ENCODE measurements at regions not wholly inside any gene's neighbourhood (a gene's known extent, or its start where the extent isn't known, plus 50 kb on each side); places are given as distances from the start of the nearest gene placed in this dataset.

- intact Hi-C loops (cut with DNase I), result no loop called here
- no peak for ATAC-seq
- peak in 2 of 4 donors; percentile 6 to 43 for DNase-seq
- Histone ChIP-seq H3K27ac (no peak overlapping the region), H3K36me3 (no peaks in the 10 kb centered on the region), H3K4me3 (no peak overlapping the region), H3K27me3 (peaks cover 3 to 45% of the 10 kb centered on the region in 2 donors), H3K9me3 (no peaks in the 10 kb centered on the region), H3K4me1 (no peaks in the 10 kb centered on the region)
- no peak for TF ChIP-seq CTCF (IDR thresholded peaks at IDR 0.05)
Measured at GRCh38 chr10:123427165-123427786, 238.9 kb upstream of the GPR26 start.

- Histone ChIP-seq H3K4me3 (no peak overlapping the region), H3K9me3 (no peaks in the 10 kb centered on the region), H3K27me3 (peaks cover 3 to 45% of the 10 kb centered on the region in 2 donors), H3K4me1 (no peaks in the 10 kb centered on the region), H3K36me3 (no peaks in the 10 kb centered on the region), H3K27ac (no peak overlapping the region)
- intact Hi-C loops (cut with DNase I), result no loop called here
- TF ChIP-seq CTCF (IDR thresholded peaks at IDR 0.05), result no peak
- no peak for ATAC-seq
- DNase-seq, result no peak
Measured at GRCh38 chr10:123428391-123428790, 237.8 kb upstream of the GPR26 start.

GRCh38 chr10:123429706-123430221, 236.4 kb upstream of the GPR26 start:
- Histone ChIP-seq H3K27ac (no peak overlapping the region), H3K9me3 (no peaks in the 10 kb centered on the region), H3K4me1 (no peaks in the 10 kb centered on the region), H3K27me3 (peaks cover 3 to 33% of the 10 kb centered on the region in 2 donors), H3K36me3 (no peaks in the 10 kb centered on the region), H3K4me3 (no peak overlapping the region)
- ATAC-seq, result no peak
- no peak for DNase-seq
- intact Hi-C loops (cut with DNase I), result no loop called here
- TF ChIP-seq CTCF (IDR thresholded peaks at IDR 0.05), result no peak

- Histone ChIP-seq H3K4me1 (no peaks in the 10 kb centered on the region), H3K36me3 (no peaks in the 10 kb centered on the region), H3K9me3 (no peaks in the 10 kb centered on the region), H3K27me3 (peaks cover 0 to 14% of the 10 kb centered on the region in 2 donors), H3K4me3 (no peak overlapping the region), H3K27ac (no peak overlapping the region)
- intact Hi-C loops (cut with DNase I), result no loop called here
- no peak for TF ChIP-seq CTCF (IDR thresholded peaks at IDR 0.05)
- ATAC-seq (no peak), DNase-seq (no peak)
Measured at GRCh38 chr10:123433539-123433938, 232.6 kb upstream of the GPR26 start.

GRCh38 chr10:123434435-123435039, 231.6 kb upstream of the GPR26 start:
- H3K27me3 ChIP-seq, result peaks cover 0 to 10% of the 10 kb centered on the region in 2 donors
- H3K4me1 ChIP-seq, result no peaks in the 10 kb centered on the region
- H3K27ac ChIP-seq, result no peak overlapping the region
- ATAC-seq (no peak), DNase-seq (no peak)
- no peak for TF ChIP-seq CTCF (IDR thresholded peaks at IDR 0.05)
- no peaks in the 10 kb centered on the region for H3K36me3 ChIP-seq
- no peak overlapping the region for H3K4me3 ChIP-seq
- no peaks in the 10 kb centered on the region for H3K9me3 ChIP-seq
- intact Hi-C loops (cut with DNase I), result no loop called here

Data from left lung (tissue), 4 donors.